ENCODE measurements at regions not wholly inside any gene's neighbourhood (a gene's known extent, or its start where the extent isn't known, plus 50 kb on each side); places are given as distances from the start of the nearest gene placed in this dataset.

GRCh38 chr14:86091811-86092210, 561.9 kb downstream of the FLRT2 start:
- intact Hi-C loops (cut with micrococcal nuclease), result no loop called here
- Histone ChIP-seq H3K27ac (ENCODE audit: low read depth, low read length) (no peak overlapping the region), H3K27me3 (ENCODE audit: insufficient read depth, low read length) (no peaks in the 10 kb centered on the region), H3K4me3 (ENCODE audit: low read length in 2 of 2) (no peak overlapping the region), H3K4me1 (ENCODE audit: insufficient read depth, low read length) (no peaks in the 10 kb centered on the region), H3K36me3 (ENCODE audit: insufficient read depth, low read length) (no peaks in the 10 kb centered on the region), H3K9me3 (ENCODE audit: control insufficient read depth in 1 of 2, low read length in 2 of 2) (no peaks in the 10 kb centered on the region)
- Mint-ChIP-seq H3K9me3 (peaks cover 0 to 16% (median 9%) of the 10 kb centered on the region in 8 donors), H3K27ac (no peak overlapping the region), H3K4me3 (no peak overlapping the region), H3K4me1 (peaks cover 0 to 1% (median under 1%) of the 10 kb centered on the region in 4 donors), H3K27me3 (no peaks in the 10 kb centered on the region), H3K36me3 (peaks cover 11 to 37% of the 10 kb centered on the region in 2 donors)
- CTCF ChIA-PET (ENCODE audit: partially characterized antibody), result interaction anchor here (1.4 kb wide), 1 partner anchor 34 kb away, joined by 3 read pairs; no protein-coding TSS in a partner anchor
- POLR2A ChIA-PET (ENCODE audit: partially characterized antibody), result no interaction called here
- DNase-seq, result no peak

DNA sequence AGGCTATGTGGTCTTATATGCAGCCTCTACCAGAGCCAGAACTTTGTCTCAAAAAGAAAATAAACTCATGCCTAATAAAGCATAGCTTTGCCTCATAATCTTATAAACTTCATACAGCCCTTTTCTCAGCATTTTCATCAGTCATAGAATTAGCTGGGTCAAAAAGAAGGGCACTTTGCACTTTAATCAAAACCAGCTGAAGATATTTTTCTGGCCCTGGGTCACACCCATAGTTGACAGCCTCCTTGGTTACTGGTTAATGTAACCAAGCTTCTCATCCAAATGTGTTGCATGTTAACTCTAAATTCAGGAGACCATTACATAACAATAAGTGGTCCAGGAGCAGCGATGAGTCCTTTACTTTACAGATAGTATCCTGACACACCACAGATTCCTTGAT, 558.2 kb downstream of the FLRT2 start:
- no peak for DNase-seq
- no peak overlapping the region for H3K4me3 Mint-ChIP-seq
- H3K36me3 Mint-ChIP-seq, result peaks cover 10 to 29% of the 10 kb centered on the region in 2 donors
- Histone ChIP-seq H3K27me3 (ENCODE audit: insufficient read depth, low read length) (no peaks in the 10 kb centered on the region), H3K9me3 (ENCODE audit: control insufficient read depth in 1 of 2, low read length in 2 of 2) (no peaks in the 10 kb centered on the region), H3K4me1 (ENCODE audit: insufficient read depth, low read length) (no peaks in the 10 kb centered on the region), H3K27ac (ENCODE audit: low read depth, low read length) (no peak overlapping the region), H3K4me3 (ENCODE audit: low read length in 2 of 2) (no peak overlapping the region), H3K36me3 (ENCODE audit: insufficient read depth, low read length) (no peaks in the 10 kb centered on the region)
- ChIA-PET POLR2A (ENCODE audit: partially characterized antibody) (no interaction called here), CTCF (ENCODE audit: partially characterized antibody) (no interaction called here)
- no peaks in the 10 kb centered on the region for H3K27me3 Mint-ChIP-seq
- intact Hi-C loops (cut with micrococcal nuclease), result no loop called here
- no peak overlapping the region for H3K27ac Mint-ChIP-seq
- peaks cover 0 to 2% (median 0%) of the 10 kb centered on the region in 4 donors for H3K4me1 Mint-ChIP-seq
- H3K9me3 Mint-ChIP-seq, result peaks cover 0 to 10% (median 4%) of the 10 kb centered on the region in 8 donors

DNA sequence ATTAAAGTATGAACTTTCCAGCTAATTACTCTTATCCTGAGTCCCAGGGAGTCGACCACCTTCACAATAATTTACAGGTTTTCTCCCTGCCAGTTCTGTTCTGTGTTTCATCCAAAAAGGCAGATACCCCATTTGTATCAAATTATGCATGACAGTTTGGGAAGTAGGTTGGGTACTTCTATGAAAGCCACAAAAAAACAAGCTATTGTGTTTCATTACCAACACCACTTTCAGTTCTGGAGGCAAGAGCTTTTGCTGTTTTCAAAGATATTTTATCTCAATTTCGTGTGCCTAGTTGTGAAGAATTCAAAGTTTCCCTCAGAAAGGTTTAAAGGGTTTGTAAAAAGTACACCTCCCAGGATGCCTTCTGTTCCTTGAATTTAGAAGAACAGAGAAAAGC, 557.4 kb downstream of the FLRT2 start:
- no peak overlapping the region for H3K27ac ChIP-seq (ENCODE audit: low read depth, low read length)
- H3K4me3 Mint-ChIP-seq, result no peak overlapping the region
- no peak overlapping the region for H3K4me3 ChIP-seq (ENCODE audit: low read length in 2 of 2)
- H3K4me1 Mint-ChIP-seq, result peaks cover 0 to 2% (median 0%) of the 10 kb centered on the region in 4 donors
- no peak overlapping the region for H3K27ac Mint-ChIP-seq
- no peaks in the 10 kb centered on the region for H3K4me1 ChIP-seq (ENCODE audit: insufficient read depth, low read length)
- no peaks in the 10 kb centered on the region for H3K27me3 ChIP-seq (ENCODE audit: insufficient read depth, low read length)
- H3K36me3 Mint-ChIP-seq, result peaks cover 8 to 29% of the 10 kb centered on the region in 2 donors
- DNase-seq, result no peak
- H3K9me3 Mint-ChIP-seq, result peaks cover 0 to 10% (median 2%) of the 10 kb centered on the region in 8 donors
- no peaks in the 10 kb centered on the region for H3K27me3 Mint-ChIP-seq
- no peaks in the 10 kb centered on the region for H3K36me3 ChIP-seq (ENCODE audit: insufficient read depth, low read length)
- no peaks in the 10 kb centered on the region for H3K9me3 ChIP-seq (ENCODE audit: control insufficient read depth in 1 of 2, low read length in 2 of 2)
- intact Hi-C loops (cut with micrococcal nuclease), result no loop called here
- CTCF ChIA-PET (ENCODE audit: partially characterized antibody), result no interaction called here
- POLR2A ChIA-PET (ENCODE audit: partially characterized antibody), result no interaction called here

DNA sequence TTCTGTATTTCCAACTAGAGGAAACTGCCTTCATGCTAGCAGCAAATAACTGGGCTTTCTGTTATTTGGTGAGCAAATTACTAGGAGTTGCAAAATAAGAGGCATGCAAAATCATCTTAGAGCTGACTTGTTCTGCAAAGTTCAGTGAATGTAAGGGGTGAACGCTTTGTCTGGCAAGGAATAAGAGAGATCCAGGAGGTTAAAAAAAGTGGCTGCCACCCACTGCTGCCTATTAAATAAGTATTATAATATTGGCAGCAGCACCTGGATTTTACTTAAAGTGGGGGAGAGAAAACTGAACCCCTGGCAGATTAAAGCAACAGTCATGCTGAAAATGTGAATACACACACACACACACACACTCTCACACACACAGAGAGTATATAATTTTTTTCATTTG, 557.0 kb downstream of the FLRT2 start:
- Mint-ChIP-seq H3K27me3 (no peaks in the 10 kb centered on the region), H3K4me1 (peaks cover 0 to 2% (median 0%) of the 10 kb centered on the region in 4 donors), H3K9me3 (peaks cover under 1 to 11% (median 3%) of the 10 kb centered on the region in 8 donors), H3K27ac (no peak overlapping the region), H3K4me3 (no peak overlapping the region), H3K36me3 (peaks cover 11 to 32% of the 10 kb centered on the region in 2 donors)
- H3K27ac ChIP-seq (ENCODE audit: low read depth, low read length), result no peak overlapping the region
- POLR2A ChIA-PET (ENCODE audit: partially characterized antibody), result no interaction called here
- no peaks in the 10 kb centered on the region for H3K4me1 ChIP-seq (ENCODE audit: insufficient read depth, low read length)
- H3K36me3 ChIP-seq (ENCODE audit: insufficient read depth, low read length), result no peaks in the 10 kb centered on the region
- no peaks in the 10 kb centered on the region for H3K27me3 ChIP-seq (ENCODE audit: insufficient read depth, low read length)
- CTCF ChIA-PET (ENCODE audit: partially characterized antibody), result no interaction called here
- H3K9me3 ChIP-seq (ENCODE audit: control insufficient read depth in 1 of 2, low read length in 2 of 2), result no peaks in the 10 kb centered on the region
- DNase-seq, result no peak
- no peak overlapping the region for H3K4me3 ChIP-seq (ENCODE audit: low read length in 2 of 2)
- intact Hi-C loops (cut with micrococcal nuclease), result no loop called here

DNA sequence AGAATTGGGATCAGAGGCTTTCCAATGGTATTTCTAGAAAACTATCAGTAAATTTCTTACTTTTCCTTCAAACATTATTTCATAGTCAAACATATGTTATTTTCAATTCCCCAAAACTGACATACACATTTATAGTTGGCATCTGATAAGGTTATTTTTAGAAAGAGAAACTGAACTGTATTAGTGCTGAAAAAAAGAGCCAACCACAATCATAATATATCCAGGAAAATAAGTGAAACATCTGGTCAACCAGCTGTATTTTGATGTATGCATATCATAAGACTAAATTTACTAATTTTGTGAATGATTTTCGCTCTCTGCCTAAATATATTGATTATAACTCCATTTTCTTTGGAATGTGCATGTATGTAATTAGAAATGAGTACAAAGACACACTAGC, 554.2 kb downstream of the FLRT2 start:
- Mint-ChIP-seq H3K4me3 (no peak overlapping the region), H3K4me1 (peaks cover 0 to 2% (median 0%) of the 10 kb centered on the region in 4 donors), H3K9me3 (peaks cover 2 to 20% (median 8%) of the 10 kb centered on the region in 8 donors), H3K27ac (no peak overlapping the region), H3K36me3 (peaks cover 22 to 31% of the 10 kb centered on the region in 2 donors), H3K27me3 (no peaks in the 10 kb centered on the region)
- ChIA-PET CTCF (ENCODE audit: partially characterized antibody) (no interaction called here), POLR2A (ENCODE audit: partially characterized antibody) (no interaction called here)
- DNase-seq, result no peak
- intact Hi-C loops (cut with micrococcal nuclease), result no loop called here
- Histone ChIP-seq H3K4me1 (ENCODE audit: insufficient read depth, low read length) (no peaks in the 10 kb centered on the region), H3K27ac (ENCODE audit: low read depth, low read length) (no peak overlapping the region), H3K36me3 (ENCODE audit: insufficient read depth, low read length) (no peaks in the 10 kb centered on the region), H3K27me3 (ENCODE audit: insufficient read depth, low read length) (no peaks in the 10 kb centered on the region), H3K4me3 (ENCODE audit: low read length in 2 of 2) (no peak overlapping the region), H3K9me3 (ENCODE audit: control insufficient read depth in 1 of 2, low read length in 2 of 2) (peaks cover 0 to 3% of the 10 kb centered on the region in 2 donors)

DNA sequence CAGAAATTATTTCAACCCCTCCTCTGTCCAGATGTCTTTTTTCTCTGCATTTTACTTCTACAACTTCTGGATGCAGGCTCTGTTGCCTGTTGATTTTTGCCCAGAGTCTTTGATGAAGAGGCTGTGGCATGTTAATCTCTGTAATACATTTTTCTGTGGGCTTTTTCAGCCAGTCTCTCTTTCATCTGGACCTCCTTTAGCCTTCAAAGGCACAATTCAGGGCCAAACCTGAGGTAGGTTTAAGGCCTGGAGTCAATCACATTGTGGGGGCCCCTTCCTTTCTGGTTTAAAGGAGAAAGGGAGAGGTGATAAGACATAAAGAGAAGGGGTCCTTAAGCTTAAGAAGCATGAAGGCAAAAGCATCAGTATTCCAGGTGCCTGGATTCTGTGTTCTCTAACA, 553.7 kb downstream of the FLRT2 start:
- DNase-seq, result no peak
- ChIA-PET POLR2A (ENCODE audit: partially characterized antibody) (no interaction called here), CTCF (ENCODE audit: partially characterized antibody) (no interaction called here)
- Histone ChIP-seq H3K9me3 (ENCODE audit: control insufficient read depth in 1 of 2, low read length in 2 of 2) (peaks cover 0 to 3% of the 10 kb centered on the region in 2 donors), H3K4me3 (ENCODE audit: low read length in 2 of 2) (no peak overlapping the region), H3K27ac (ENCODE audit: low read depth, low read length) (no peak overlapping the region), H3K36me3 (ENCODE audit: insufficient read depth, low read length) (no peaks in the 10 kb centered on the region), H3K27me3 (ENCODE audit: insufficient read depth, low read length) (no peaks in the 10 kb centered on the region), H3K4me1 (ENCODE audit: insufficient read depth, low read length) (no peaks in the 10 kb centered on the region)
- Mint-ChIP-seq H3K4me3 (no peak overlapping the region), H3K9me3 (peaks cover 2 to 20% (median 8%) of the 10 kb centered on the region in 8 donors), H3K4me1 (peaks cover 0 to 2% (median 0%) of the 10 kb centered on the region in 4 donors), H3K27ac (no peak overlapping the region), H3K27me3 (no peaks in the 10 kb centered on the region), H3K36me3 (peaks cover 22 to 33% of the 10 kb centered on the region in 2 donors)
- intact Hi-C loops (cut with micrococcal nuclease), result no loop called here

- Mint-ChIP-seq H3K4me3 (no peak overlapping the region), H3K27me3 (no peaks in the 10 kb centered on the region)
- no peaks in the 10 kb centered on the region for H3K27me3 ChIP-seq (ENCODE audit: insufficient read depth, low read length)
These were observed 542.4 kb downstream of the FLRT2 start for GRCh38 chr14:86072116-86072894.

More at GRCh38 chr14:86072116-86072894, 542.4 kb downstream of the FLRT2 start:
- no peak for DNase-seq
- Histone ChIP-seq H3K27ac (ENCODE audit: low read depth, low read length) (no peak overlapping the region), H3K36me3 (ENCODE audit: insufficient read depth, low read length) (no peaks in the 10 kb centered on the region), H3K4me1 (ENCODE audit: insufficient read depth, low read length) (no peaks in the 10 kb centered on the region), H3K4me3 (ENCODE audit: low read length in 2 of 2) (no peak overlapping the region), H3K9me3 (ENCODE audit: control insufficient read depth in 1 of 2, low read length in 2 of 2) (no peaks in the 10 kb centered on the region)
- ChIA-PET CTCF (ENCODE audit: partially characterized antibody) (no interaction called here), POLR2A (ENCODE audit: partially characterized antibody) (no interaction called here)
- peak overlapping the region in 3 of 7 donors; percentile 19 to 72 (median 42) for H3K27ac Mint-ChIP-seq
- H3K9me3 Mint-ChIP-seq, result peaks cover 0 to 5% (median 1%) of the 10 kb centered on the region in 8 donors
- intact Hi-C loops (cut with micrococcal nuclease), result no loop called here
- H3K4me1 Mint-ChIP-seq, result peaks cover 12 to 13% (median 12%) of the 10 kb centered on the region in 4 donors
- H3K36me3 Mint-ChIP-seq, result peaks cover 4 to 18% of the 10 kb centered on the region in 2 donors
